Astrocyte (in vitro differentiated cells and primary cell): ENCODE measurements at regions not wholly inside any gene's neighbourhood (a gene's known extent, or its start where the extent isn't known, plus 50 kb on each side); places are given as distances from the start of the nearest gene placed in this dataset.

Experiments
- EZH2 ChIP-seq: IDR thresholded peaks from 2 replicates; pipeline ENCODE4 v1.6.1; 2012; ENCODE audit warnings: mild to moderate bottlenecking, low read length, inconsistent platforms; ENCODE audit not compliant: insufficient read depth
- TF ChIP-seq, protein P1 (sequence below): IDR thresholded peaks from 2 replicates; pipeline ENCODE4 v1.5.1; 2011; ENCODE audit warnings: low read depth, mild to moderate bottlenecking, inconsistent platforms, low read length, moderate library complexity; ENCODE audit not compliant: insufficient read depth

DNA sequence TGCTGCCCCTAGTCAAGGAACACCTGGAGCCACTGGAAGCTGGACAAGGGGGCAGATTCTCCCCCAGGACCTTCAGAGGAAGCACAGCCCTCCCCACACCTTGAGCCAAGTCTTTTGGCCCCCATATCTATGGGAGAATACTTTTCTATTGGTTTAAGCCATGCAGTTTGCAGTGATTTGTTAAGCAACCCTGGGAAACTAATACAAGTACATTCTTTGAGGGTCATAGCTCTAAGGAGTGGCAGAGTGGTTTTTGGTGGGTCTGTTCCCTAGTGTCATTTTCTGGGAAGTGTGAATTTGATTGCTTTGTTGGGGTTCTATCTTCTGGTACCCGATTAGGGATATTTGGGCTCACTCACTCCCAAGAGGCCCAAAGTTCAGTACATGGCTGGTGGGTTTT lies 50.8 kb upstream of the PTCSC3 start:
- TF ChIP-seq, protein P1, sequence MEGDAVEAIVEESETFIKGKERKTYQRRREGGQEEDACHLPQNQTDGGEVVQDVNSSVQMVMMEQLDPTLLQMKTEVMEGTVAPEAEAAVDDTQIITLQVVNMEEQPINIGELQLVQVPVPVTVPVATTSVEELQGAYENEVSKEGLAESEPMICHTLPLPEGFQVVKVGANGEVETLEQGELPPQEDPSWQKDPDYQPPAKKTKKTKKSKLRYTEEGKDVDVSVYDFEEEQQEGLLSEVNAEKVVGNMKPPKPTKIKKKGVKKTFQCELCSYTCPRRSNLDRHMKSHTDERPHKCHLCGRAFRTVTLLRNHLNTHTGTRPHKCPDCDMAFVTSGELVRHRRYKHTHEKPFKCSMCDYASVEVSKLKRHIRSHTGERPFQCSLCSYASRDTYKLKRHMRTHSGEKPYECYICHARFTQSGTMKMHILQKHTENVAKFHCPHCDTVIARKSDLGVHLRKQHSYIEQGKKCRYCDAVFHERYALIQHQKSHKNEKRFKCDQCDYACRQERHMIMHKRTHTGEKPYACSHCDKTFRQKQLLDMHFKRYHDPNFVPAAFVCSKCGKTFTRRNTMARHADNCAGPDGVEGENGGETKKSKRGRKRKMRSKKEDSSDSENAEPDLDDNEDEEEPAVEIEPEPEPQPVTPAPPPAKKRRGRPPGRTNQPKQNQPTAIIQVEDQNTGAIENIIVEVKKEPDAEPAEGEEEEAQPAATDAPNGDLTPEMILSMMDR, result no peak
- no peak for TF ChIP-seq EZH2
